ENCODE measurements at regions not wholly inside any gene's neighbourhood (a gene's known extent, or its start where the extent isn't known, plus 50 kb on each side); places are given as distances from the start of the nearest gene placed in this dataset.

DNA sequence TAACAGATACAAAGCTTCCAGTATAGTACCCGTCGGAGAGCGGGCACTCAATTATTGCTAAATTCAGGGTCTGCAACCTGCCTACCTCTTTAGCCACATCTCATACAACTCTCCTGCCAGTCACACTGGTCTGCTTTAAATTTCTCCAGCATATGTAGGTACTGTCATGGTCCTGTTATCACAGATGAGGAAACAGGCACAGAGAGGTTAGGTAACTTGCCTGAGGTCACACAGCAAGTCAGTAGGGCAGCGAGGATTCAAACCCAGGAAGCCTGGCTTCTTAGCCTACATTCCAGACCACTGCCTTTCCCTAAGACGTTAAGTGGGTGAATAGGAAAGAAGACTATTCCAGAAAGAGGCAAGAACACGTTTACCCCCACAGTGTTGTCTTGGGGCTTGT, 186.0 kb upstream of the NFIB start:
- Histone ChIP-seq H3K4me3 (ENCODE audit: low read depth, low read length, poor library complexity, severe bottlenecking) (no peak overlapping the region), H3K4me1 (ENCODE audit: insufficient read depth, low read length, poor library complexity, severe bottlenecking) (no peaks in the 10 kb centered on the region), H3K27ac (ENCODE audit: low read depth, low read length, poor library complexity, severe bottlenecking) (no peak overlapping the region), H3K27me3 (replicated peaks; ENCODE audit: insufficient read depth, low read depth, low read length, poor library complexity) (no peaks in the 10 kb centered on the region), H3K9me3 (ENCODE audit: low read depth, low read length, poor library complexity, severe bottlenecking) (no peaks in the 10 kb centered on the region), H3K36me3 (ENCODE audit: insufficient read depth, low read length, poor library complexity, severe bottlenecking) (no peaks in the 10 kb centered on the region)
- TF ChIP-seq, protein P1, sequence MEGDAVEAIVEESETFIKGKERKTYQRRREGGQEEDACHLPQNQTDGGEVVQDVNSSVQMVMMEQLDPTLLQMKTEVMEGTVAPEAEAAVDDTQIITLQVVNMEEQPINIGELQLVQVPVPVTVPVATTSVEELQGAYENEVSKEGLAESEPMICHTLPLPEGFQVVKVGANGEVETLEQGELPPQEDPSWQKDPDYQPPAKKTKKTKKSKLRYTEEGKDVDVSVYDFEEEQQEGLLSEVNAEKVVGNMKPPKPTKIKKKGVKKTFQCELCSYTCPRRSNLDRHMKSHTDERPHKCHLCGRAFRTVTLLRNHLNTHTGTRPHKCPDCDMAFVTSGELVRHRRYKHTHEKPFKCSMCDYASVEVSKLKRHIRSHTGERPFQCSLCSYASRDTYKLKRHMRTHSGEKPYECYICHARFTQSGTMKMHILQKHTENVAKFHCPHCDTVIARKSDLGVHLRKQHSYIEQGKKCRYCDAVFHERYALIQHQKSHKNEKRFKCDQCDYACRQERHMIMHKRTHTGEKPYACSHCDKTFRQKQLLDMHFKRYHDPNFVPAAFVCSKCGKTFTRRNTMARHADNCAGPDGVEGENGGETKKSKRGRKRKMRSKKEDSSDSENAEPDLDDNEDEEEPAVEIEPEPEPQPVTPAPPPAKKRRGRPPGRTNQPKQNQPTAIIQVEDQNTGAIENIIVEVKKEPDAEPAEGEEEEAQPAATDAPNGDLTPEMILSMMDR (conservative IDR thresholded peaks at IDR 0.05; ENCODE audit: low read depth, low read length) = no peak
- no peak for TF ChIP-seq EZH2 (IDR thresholded peaks at IDR 0.05; ENCODE audit: borderline replicate concordance, low read depth, low read length, poor library complexity, severe bottlenecking)
- no peak for DNase-seq (ENCODE audit: low spot score)
- ChIA-PET CTCF (no interaction called here), POLR2A (ENCODE audit: low non-redundant PET) (no interaction called here)
- intact Hi-C loops (cut with micrococcal nuclease; ENCODE audit: unreplicated experiment) = no loop called here
- BruUV-seq (replicated peaks) = no TSS peak

DNA sequence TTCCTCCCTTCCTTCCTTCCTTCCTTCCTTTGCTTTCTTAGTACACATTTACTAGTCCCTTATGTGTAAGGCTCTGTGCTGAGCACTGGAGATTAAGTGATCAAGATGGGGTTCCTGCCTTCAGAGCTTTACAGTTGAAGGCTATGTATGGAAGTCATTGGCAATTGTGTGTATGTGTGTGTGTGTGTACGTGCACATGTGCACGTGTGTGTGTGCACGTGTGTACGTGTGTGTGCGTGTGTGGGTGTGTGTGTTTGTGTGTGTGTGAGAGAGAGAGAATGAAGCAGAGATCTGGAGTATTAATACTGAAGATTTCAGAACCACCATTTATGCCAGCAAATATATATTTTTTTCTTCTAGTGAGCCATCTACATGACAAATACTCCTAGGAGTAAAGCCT, 184.9 kb upstream of the NFIB start:
- H3K9me3 ChIP-seq (ENCODE audit: low read depth, low read length, poor library complexity, severe bottlenecking) = no peaks in the 10 kb centered on the region
- H3K4me1 ChIP-seq (ENCODE audit: insufficient read depth, low read length, poor library complexity, severe bottlenecking) = no peaks in the 10 kb centered on the region
- H3K4me3 ChIP-seq (ENCODE audit: low read depth, low read length, poor library complexity, severe bottlenecking) = no peak overlapping the region
- TF ChIP-seq EZH2 (IDR thresholded peaks at IDR 0.05; ENCODE audit: borderline replicate concordance, low read depth, low read length, poor library complexity, severe bottlenecking) = no peak
- TF ChIP-seq, protein P1 (conservative IDR thresholded peaks at IDR 0.05; ENCODE audit: low read depth, low read length) = no peak
- BruUV-seq (replicated peaks) = no TSS peak
- no peak overlapping the region for H3K27ac ChIP-seq (ENCODE audit: low read depth, low read length, poor library complexity, severe bottlenecking)
- H3K27me3 ChIP-seq (replicated peaks; ENCODE audit: insufficient read depth, low read depth, low read length, poor library complexity) = no peaks in the 10 kb centered on the region
- ChIA-PET POLR2A (ENCODE audit: low non-redundant PET) (interaction anchor here (0.5 kb wide), 1 partner anchor 224 kb away, joined by 4 read pairs; the partner anchor contains the start of gene CER1), CTCF (interaction anchor here (0.7 kb wide), 1 partner anchor 116 kb away, joined by 5 read pairs; no protein-coding TSS in a partner anchor)
- intact Hi-C loops (cut with micrococcal nuclease; ENCODE audit: unreplicated experiment) = no loop called here
- DNase-seq (ENCODE audit: low spot score) = no peak
- H3K36me3 ChIP-seq (ENCODE audit: insufficient read depth, low read length, poor library complexity, severe bottlenecking) = no peaks in the 10 kb centered on the region

DNA sequence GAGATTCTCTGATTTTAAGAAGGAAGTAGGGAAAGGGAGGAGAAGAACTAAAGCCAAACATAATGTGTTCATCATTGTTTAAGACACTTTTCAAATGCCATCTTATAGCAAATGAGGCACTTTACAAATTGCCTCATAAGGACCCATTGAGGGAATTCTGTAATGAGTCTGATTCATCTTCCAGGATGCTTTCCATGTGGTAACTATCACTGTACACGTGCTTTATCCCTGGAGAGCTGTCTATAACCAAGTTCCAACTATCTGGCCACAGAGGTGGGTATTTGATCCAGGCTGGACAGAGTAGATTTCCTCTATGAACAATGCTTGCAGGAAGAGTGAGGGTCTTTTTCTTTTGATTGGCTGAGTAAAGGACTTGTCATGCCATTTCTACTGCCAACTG, 183.5 kb upstream of the NFIB start:
- no peak overlapping the region for H3K4me3 ChIP-seq (ENCODE audit: low read depth, low read length, poor library complexity, severe bottlenecking)
- no peaks in the 10 kb centered on the region for H3K36me3 ChIP-seq (ENCODE audit: insufficient read depth, low read length, poor library complexity, severe bottlenecking)
- intact Hi-C loops (cut with micrococcal nuclease; ENCODE audit: unreplicated experiment) = no loop called here
- H3K4me1 ChIP-seq (ENCODE audit: insufficient read depth, low read length, poor library complexity, severe bottlenecking) = no peaks in the 10 kb centered on the region
- TF ChIP-seq EZH2 (IDR thresholded peaks at IDR 0.05; ENCODE audit: borderline replicate concordance, low read depth, low read length, poor library complexity, severe bottlenecking) = no peak
- TF ChIP-seq, protein P1 (conservative IDR thresholded peaks at IDR 0.05; ENCODE audit: low read depth, low read length) = no peak
- POLR2A ChIA-PET (ENCODE audit: low non-redundant PET) = interaction anchor here (0.6 kb wide), 1 partner anchor 86 kb away, joined by 3 read pairs; no protein-coding TSS in a partner anchor
- H3K9me3 ChIP-seq (ENCODE audit: low read depth, low read length, poor library complexity, severe bottlenecking) = no peaks in the 10 kb centered on the region
- no peaks in the 10 kb centered on the region for H3K27me3 ChIP-seq (replicated peaks; ENCODE audit: insufficient read depth, low read depth, low read length, poor library complexity)
- no peak for DNase-seq (ENCODE audit: low spot score)
- BruUV-seq (replicated peaks) = no TSS peak
- CTCF ChIA-PET = no interaction called here
- no peak overlapping the region for H3K27ac ChIP-seq (ENCODE audit: low read depth, low read length, poor library complexity, severe bottlenecking)
